GM18511 (cell line): ENCODE measurements at regions not wholly inside any gene's neighbourhood (a gene's known extent, or its start where the extent isn't known, plus 50 kb on each side); places are given as distances from the start of the nearest gene placed in this dataset.

Experiments used
- ATAC-seq: cut with Tn5 transposase; IDR thresholded peaks from one replicate; pipeline ENCODE4 v1.9.1; 2021; ENCODE audit warnings: mild to moderate bottlenecking, moderate library complexity; ENCODE audit not compliant: unreplicated experiment

DNA sequence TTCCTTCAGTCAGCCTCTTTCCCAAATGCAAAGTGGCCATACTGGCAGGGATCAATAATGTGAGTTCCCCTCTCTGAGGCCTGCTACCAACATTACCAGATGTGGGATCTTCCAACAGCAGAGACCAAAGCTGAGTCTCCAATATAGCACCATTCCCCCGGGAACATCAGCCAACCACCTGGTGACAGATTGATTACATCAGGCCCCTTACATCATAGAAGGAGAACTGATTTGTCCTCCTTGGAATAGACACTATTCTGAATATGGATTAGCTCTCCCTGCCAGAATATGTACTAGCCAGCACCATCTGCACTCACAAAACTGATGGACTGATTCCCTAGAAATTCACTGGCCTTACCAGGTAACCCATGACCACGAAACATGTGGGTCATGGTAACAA, 61.9 kb upstream of the CARMIL1 start:
- no peak for ATAC-seq

DNA sequence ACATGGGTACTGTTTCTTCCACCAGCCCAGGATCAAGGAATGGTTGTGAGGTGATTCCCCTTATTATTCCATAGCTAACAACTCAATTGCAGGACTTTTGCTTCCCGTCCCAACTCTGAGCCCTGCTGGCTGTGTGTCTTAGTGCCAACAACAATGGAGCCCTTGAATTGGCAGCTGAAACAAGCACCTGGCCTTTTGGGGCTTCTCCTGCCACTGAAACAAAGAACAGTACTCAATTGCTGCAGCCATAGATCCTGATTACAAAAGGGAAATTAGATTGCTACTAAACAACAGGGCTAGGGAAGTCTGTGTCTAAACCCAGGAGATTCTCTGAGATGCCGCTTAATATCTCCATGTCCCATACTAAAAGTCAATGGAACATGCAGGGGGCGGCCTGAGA, 61.3 kb upstream of the CARMIL1 start:
- ATAC-seq, result no peak

DNA sequence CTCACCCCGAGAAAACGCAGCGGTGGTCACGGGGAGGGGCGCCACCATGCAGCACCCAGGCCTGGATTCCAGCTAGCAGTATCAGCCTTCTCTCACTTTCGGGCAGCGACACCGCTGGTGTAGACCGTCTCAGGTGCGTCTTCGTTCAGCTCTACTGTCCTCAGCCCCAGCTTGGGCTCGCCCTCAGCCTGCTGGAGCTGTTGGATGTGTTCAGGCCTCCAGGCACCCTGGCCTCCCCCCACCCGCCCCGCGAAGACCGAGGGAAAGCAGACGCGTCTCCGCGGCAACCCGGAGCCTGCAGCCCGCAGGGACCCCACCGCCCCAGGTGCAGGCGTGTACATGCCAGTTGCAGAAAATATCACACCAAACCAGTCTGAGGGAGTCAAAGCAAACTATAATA, 60.8 kb upstream of the CARMIL1 start:
- ATAC-seq, result no peak

DNA sequence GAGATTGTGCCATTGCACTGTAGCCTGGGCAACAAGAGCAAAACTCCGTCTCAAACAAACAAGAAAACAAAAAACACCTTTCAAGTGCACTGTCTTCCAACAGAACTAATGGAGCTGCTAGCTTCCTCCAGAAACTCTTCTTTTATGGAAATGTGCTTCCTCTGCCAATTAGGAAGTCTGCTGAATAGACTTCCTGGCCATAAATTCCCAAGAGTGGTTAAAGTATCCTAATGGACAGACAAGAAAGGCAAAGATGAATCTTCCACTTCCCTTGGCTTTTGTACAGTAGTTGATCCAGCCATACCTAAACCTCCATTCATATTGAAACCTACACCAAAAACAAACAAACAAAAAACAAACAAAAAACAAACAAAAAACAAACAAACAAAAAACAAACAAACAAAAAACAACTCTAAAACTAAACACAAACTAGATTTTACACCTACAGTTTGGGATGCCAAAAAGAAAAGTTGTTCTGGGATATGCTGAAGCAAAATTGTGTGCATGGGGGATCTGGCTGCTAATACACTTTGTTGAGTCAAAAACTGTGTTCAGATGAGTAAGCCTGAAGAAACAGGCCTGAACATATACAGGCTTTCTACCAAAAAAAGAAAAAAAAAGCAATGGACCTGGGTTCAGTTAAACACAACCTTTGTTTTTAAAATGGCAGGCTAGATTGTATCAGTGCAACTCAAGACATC, 59.8 kb upstream of the CARMIL1 start:
- no peak for ATAC-seq

DNA sequence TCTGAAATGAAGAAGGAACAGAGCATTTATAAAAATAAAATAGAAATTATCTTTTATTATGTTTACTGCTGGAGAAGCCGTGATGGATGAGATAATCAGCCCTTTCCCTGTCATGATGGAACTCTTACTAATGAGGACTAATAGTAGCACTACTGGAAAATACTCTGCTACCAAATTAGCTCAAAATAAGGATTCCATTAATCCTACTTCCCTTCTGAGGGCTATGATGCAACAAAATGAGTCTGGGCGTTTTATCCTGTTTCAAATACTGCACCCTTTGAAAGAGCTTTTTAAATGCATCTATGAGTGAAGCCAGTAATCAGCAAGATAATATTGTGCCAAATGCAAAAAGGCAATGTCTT, 59.3 kb upstream of the CARMIL1 start:
- no peak for ATAC-seq

DNA sequence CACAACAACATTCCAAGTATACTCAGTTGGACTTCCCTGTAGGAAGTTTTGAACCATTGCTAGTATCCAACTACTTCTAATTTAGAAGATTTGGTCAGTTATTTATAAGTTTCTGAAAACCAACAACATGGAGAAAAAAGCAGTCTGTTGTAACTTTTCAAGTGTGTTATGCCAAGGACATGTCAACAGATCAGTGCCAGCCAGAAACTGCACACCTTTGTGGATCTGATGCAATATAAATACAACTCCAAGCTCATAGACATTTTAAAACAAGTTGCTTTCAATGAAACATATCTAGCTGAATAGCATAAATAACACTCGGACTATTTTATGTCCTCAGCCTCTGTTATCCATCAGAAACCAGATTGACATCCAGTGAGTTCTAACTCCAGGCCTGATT, 58.3 kb upstream of the CARMIL1 start:
- no peak for ATAC-seq

DNA sequence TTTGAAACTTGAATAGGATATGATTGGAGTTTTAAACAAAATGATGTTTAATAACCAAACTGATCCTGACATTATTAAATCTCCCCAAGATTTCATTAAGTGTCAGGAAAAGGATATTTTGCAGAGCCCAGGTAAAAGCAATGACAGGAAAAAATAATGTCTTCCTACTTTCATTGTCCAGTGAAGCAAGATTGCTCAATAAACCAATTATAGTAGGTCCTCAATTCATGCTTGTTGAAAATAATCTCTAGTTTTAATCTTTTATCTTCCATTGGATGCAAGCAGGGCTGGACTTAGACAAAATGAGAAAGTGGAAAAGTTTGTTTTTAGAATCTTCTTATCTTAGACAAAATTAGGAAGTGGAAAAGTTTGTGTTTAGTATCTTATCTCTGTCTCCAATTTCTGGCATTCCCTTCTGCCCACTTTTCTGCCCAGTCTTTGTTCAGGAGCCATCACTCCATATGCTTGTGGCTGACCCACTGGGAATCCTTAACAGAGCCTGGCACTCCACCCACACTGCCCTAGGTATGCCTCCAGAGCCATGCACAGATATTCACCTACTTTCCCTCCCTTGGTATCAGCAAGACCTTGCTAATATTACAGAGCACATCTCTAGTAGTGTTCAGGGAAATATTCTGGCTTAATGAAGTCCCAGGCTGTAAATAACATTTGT, 57.0 kb upstream of the CARMIL1 start:
- ATAC-seq, result no peak

DNA sequence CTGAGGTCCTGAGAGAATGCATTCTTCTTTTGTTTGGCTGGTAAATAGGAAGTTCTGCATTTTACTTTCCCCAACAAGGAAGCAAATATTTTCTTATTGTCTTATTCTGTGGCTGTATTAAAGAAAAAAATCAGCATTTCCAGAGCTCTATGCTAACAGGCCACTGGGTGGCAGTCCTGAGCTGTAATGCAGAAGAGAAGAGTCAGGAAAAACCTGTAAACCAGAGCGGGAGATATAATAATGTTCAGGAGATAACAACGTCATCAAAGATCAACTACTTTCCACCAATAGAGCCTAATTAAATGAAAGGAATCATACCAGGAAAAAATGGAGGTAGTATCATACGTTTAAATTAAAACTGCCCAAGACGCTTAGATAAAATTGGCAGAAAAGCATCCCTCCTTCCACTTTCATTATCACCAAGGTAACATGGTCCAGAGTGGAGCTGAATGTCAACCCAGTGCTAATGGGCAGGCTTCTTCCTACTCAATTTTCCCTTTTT, 55.6 kb upstream of the CARMIL1 start:
- ATAC-seq, result no peak

DNA sequence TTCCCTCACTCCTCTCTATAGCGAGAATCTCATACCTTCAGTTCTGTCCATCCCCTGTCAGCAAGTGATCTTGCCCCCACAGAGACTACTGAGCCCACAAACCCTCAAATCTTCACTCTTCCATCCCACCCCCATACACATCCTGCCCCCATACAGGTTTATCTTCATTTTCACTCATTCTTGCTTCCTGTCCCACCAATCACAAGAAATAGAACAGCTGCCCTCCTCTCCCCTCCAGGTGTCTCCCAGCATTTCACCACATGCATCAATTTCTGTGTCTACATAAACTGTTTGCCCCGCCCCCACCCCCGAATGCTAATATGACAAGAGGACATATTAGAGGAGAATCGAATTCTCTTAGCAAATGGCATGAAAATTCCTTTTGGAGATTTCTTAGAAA, 54.9 kb upstream of the CARMIL1 start:
- no peak for ATAC-seq

DNA sequence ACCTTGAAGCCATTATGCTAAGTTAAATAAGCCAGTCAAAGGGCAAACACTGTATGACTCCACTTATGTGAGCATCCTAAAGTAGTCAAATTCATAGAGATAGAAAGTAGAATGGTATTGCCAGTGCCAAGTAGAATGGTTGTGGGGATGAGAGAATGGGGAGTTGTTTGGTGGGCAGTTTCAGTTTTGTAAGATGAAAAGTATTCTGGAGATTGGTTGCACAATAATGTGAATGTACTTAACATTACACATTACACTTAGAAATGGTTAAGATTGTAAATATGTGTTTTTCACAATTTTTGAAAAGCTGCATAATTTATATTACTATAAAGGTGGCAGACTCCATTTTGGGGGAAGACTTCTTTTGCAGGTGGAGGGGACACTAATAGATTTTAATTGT, 51.3 kb upstream of the CARMIL1 start:
- ATAC-seq, result no peak
